IMR-90 (cell line): ENCODE measurements at regions not wholly inside any gene's neighbourhood (a gene's known extent, or its start where the extent isn't known, plus 50 kb on each side); places are given as distances from the start of the nearest gene placed in this dataset.

Source experiments
- ATAC-seq: fragments of 200-7000 bp; cut with Tn5 transposase; 2 replicates; pipeline ENCODE4 v1.9.1; 2020; ENCODE audit warnings: low read depth, mild to moderate bottlenecking, moderate library complexity
- BruUV-seq: library from RNA; stranded (reverse); fragments of 400-500 nt; replicated peaks from 2 replicates; lab custom pipeline; 2021; lab: Mats Ljungman, UMichigan
- CTCF ChIA-PET: fragments of 300-600 bp; formaldehyde crosslinking; extraction: SDS; loops from one replicate; lab custom pipeline; 2021; ENCODE audit warnings: antibody characterized with exemption; lab: Yijun Ruan, JAX
- POLR2A ChIA-PET: fragments of 300-600 bp; sonication (Branson Sonifier 250); formaldehyde crosslinking; loops from one replicate; lab custom pipeline; 2022; ENCODE audit warnings: antibody characterized with exemption; ENCODE audit not compliant: unreplicated experiment; lab: Charles Lee
- DNase-seq: peaks from one replicate; pipeline ENCODE4 v3.0.0; 2013
- H2AFZ ChIP-seq: replicated peaks from 2 replicates; pipeline ENCODE3; 2013; ENCODE audit warnings: low read length, mild to moderate bottlenecking; ENCODE audit not compliant: poor library complexity
- H2AK5ac ChIP-seq: 2 replicates; pipeline ENCODE4 v1.6.1; 2013; ENCODE audit warnings: low read depth, low read length, inconsistent platforms
- H2AK9ac ChIP-seq: replicated peaks from 2 replicates; pipeline ENCODE3; 2013; ENCODE audit warnings: mild to moderate bottlenecking, low read depth, low read length, moderate library complexity; ENCODE audit not compliant: poor library complexity
- H2BK120ac ChIP-seq: 2 replicates; pipeline ENCODE4 v1.6.1; 2013; ENCODE audit warnings: low read depth, low read length, inconsistent platforms
- H2BK15ac ChIP-seq: 3 replicates; pipeline ENCODE4 v1.6.1; 2013; ENCODE audit warnings: low read depth, low read length, inconsistent platforms
- H2BK20ac ChIP-seq: 2 replicates; pipeline ENCODE4 v1.6.1; 2013; ENCODE audit warnings: low read depth, mild to moderate bottlenecking, inconsistent platforms, low read length, moderate library complexity
- H2BK5ac ChIP-seq: 2 replicates; pipeline ENCODE4 v1.6.1; 2013; ENCODE audit warnings: mild to moderate bottlenecking, low read depth, low read length, inconsistent platforms; ENCODE audit not compliant: poor library complexity, severe bottlenecking
- H3K14ac ChIP-seq: replicated peaks from 2 replicates; pipeline ENCODE4 v1.6.1; 2013; ENCODE audit warnings: low read depth, low read length, inconsistent platforms
- H3K18ac ChIP-seq: 2 replicates; pipeline ENCODE4 v1.6.1; 2013; ENCODE audit warnings: low read depth, low read length, control low read depth
- H3K23ac ChIP-seq: 2 replicates; pipeline ENCODE4 v1.6.1; 2013; ENCODE audit warnings: low read depth, low read length, inconsistent platforms
- H3K27ac ChIP-seq: 2 replicates; pipeline ENCODE4 v1.5.1; 2013; ENCODE audit warnings: mild to moderate bottlenecking, control low read depth, low read length; ENCODE audit not compliant: insufficient read depth
- H3K27me3 ChIP-seq: 2 replicates; pipeline ENCODE4 v1.6.1; 2013; ENCODE audit warnings: low read length; ENCODE audit not compliant: control insufficient read depth, insufficient read depth
- H3K36me3 ChIP-seq: 2 replicates; pipeline ENCODE4 v1.6.1; 2013; ENCODE audit warnings: low read length, mixed read lengths; ENCODE audit not compliant: control insufficient read depth, insufficient read depth
- H3K4ac ChIP-seq: 2 replicates; pipeline ENCODE4 v1.6.1; 2013; ENCODE audit warnings: low read depth, low read length, inconsistent platforms
- H3K4me1 ChIP-seq: 2 replicates; pipeline ENCODE4 v1.6.1; 2013; ENCODE audit warnings: low read length, mixed read lengths; ENCODE audit not compliant: control insufficient read depth, insufficient read depth
- H3K4me2 ChIP-seq: 2 replicates; pipeline ENCODE4 v1.6.1; 2013; ENCODE audit warnings: low read depth, mild to moderate bottlenecking, control low read depth, low read length, moderate library complexity
- H3K4me3 ChIP-seq: 2 replicates; pipeline ENCODE4 v1.5.1; 2013; ENCODE audit warnings: low read depth, mild to moderate bottlenecking, control low read depth, low read length, moderate library complexity; ENCODE audit not compliant: insufficient read depth
- H3K56ac ChIP-seq: 2 replicates; pipeline ENCODE4 v1.6.1; 2013; ENCODE audit warnings: low read length, inconsistent platforms; ENCODE audit not compliant: insufficient read depth; ENCODE audit errors: extremely low read depth
- H3K79me1 ChIP-seq, 2 experiments: 2 replicates each; pipeline ENCODE4 v1.6.1; 2013; ENCODE audit warnings: low read length in 2 of 2, inconsistent platforms in 1 of 2, low read depth in 1 of 2
- H3K9ac ChIP-seq: 2 replicates; pipeline ENCODE4 v1.6.1; 2013; ENCODE audit warnings: low read depth, low read length, control low read depth
- H3K9me1 ChIP-seq: 2 replicates; pipeline ENCODE4 v1.6.1; 2013; ENCODE audit warnings: low read length, inconsistent platforms; ENCODE audit not compliant: insufficient read depth
- H3K9me3 ChIP-seq: 2 replicates; pipeline ENCODE4 v1.6.1; 2013; ENCODE audit warnings: low read length; ENCODE audit not compliant: control insufficient read depth, insufficient read depth
- H4K20me1 ChIP-seq: 2 replicates; pipeline ENCODE4 v1.6.1; 2013; ENCODE audit warnings: low read length, inconsistent platforms; ENCODE audit not compliant: insufficient read depth
- H4K5ac ChIP-seq: 2 replicates; pipeline ENCODE4 v1.6.1; 2013; ENCODE audit warnings: mild to moderate bottlenecking, low read depth, low read length, control low read depth
- H4K8ac ChIP-seq, 2 experiments: 2 replicates each; pipeline ENCODE4 v1.6.1; 2013; ENCODE audit warnings: low read depth in 2 of 2, low read length in 2 of 2, control low read depth in 1 of 2, inconsistent platforms in 1 of 2
- H4K91ac ChIP-seq: 2 replicates; pipeline ENCODE4 v1.6.1; 2013; ENCODE audit warnings: low read depth, low read length, inconsistent platforms; ENCODE audit not compliant: insufficient read depth
- CEBPB ChIP-seq: IDR thresholded peaks from 2 replicates; pipeline ENCODE4 v1.6.1; 2012; ENCODE audit warnings: low read depth, low read length, improper control_type of control experiment
- CHD1 ChIP-seq: IDR thresholded peaks from 2 replicates; pipeline ENCODE4 v1.6.1; 2012; ENCODE audit warnings: low read depth, low read length, improper control_type of control experiment
- MAZ ChIP-seq: IDR thresholded peaks from 2 replicates; pipeline ENCODE4 v1.6.1; 2012; ENCODE audit warnings: low read depth, mild to moderate bottlenecking, low read length, improper control_type of control experiment, moderate library complexity, borderline replicate concordance
- MXI1 ChIP-seq: IDR thresholded peaks from 2 replicates; pipeline ENCODE4 v1.6.1; 2012; ENCODE audit warnings: low read depth, mild to moderate bottlenecking, low read length, moderate library complexity, borderline replicate concordance
- NFE2L2 ChIP-seq: fragments of 150-350 bp; IDR thresholded peaks from 2 replicates; pipeline ENCODE4 v1.6.1; 2016; ENCODE audit warnings: low read depth, mild to moderate bottlenecking, low read length
- POLR2A ChIP-seq: IDR thresholded peaks from 2 replicates; pipeline ENCODE4 v1.6.1; 2012; ENCODE audit warnings: mild to moderate bottlenecking, low read depth, low read length
- RAD21 ChIP-seq: IDR thresholded peaks from 2 replicates; pipeline ENCODE4 v1.6.1; 2012; ENCODE audit warnings: low read length, improper control_type of control experiment
- RCOR1 ChIP-seq: IDR thresholded peaks from 2 replicates; pipeline ENCODE4 v1.6.1; 2012; ENCODE audit warnings: mild to moderate bottlenecking, low read length, improper control_type of control experiment; ENCODE audit not compliant: insufficient replicate concordance
- RFX5 ChIP-seq: IDR thresholded peaks from 2 replicates; pipeline ENCODE4 v1.8.0; 2012; ENCODE audit warnings: low read depth, mild to moderate bottlenecking, low read length, moderate library complexity
- SMC3 ChIP-seq: fragments of 150-350 bp; IDR thresholded peaks from 2 replicates; pipeline ENCODE4 v1.6.1; 2016; ENCODE audit warnings: low read depth, mild to moderate bottlenecking, antibody characterized with exemption, low read length, moderate library complexity
- USF2 ChIP-seq: fragments of 150-350 bp; IDR thresholded peaks from 2 replicates; pipeline ENCODE4 v1.6.1; 2017; ENCODE audit warnings: mild to moderate bottlenecking, antibody characterized with exemption, low read length, low read depth
- WGBS, 2 experiments: methylation state at CpG; one replicate each; pipeline versions ENCODE4 v1.1.5 to v1.1.7; 2013; ENCODE audit warnings: missing lambda C conversion rate in 2 of 2; ENCODE audit not compliant: insufficient read length in 1 of 2; ENCODE audit errors: extremely low coverage in 2 of 2; 5-methylcytosine and 5-hydroxymethylcytosine counted together
- dilution Hi-C: fragments of 300-500 bp; cut with HindIII; formaldehyde crosslinking; loops from one replicate; pipeline ENCODE4 v1.14.3; 2018; ENCODE audit warnings: low sequenced_read_pairs; ENCODE audit not compliant: unreplicated experiment
- in situ Hi-C: fragments of 300-500 bp; cut with MboI; formaldehyde crosslinking; loops from 3 replicates; pipeline ENCODE4 v1.14.3; 2019; ENCODE audit warnings: low sequenced_read_pairs, inconsistent platforms, mixed read lengths
- intact Hi-C: fragments of 100-400 bp; cut with micrococcal nuclease; formaldehyde crosslinking; loops from 2 replicates; pipeline ENCODE4 v1.10.0; 2022
- TF ChIP-seq, protein P1 (sequence below): fragments of 150-350 bp; IDR thresholded peaks from 2 replicates; pipeline ENCODE4 v1.6.1; 2016; ENCODE audit warnings: low read depth, mild to moderate bottlenecking, low read length, moderate library complexity, borderline replicate concordance
- TF ChIP-seq, protein P2 (sequence below): conservative IDR thresholded peaks from 2 replicates; pipeline ENCODE4 v1.5.1; 2012; ENCODE audit warnings: mild to moderate bottlenecking, low read depth, low read length, improper control_type of control experiment

DNA sequence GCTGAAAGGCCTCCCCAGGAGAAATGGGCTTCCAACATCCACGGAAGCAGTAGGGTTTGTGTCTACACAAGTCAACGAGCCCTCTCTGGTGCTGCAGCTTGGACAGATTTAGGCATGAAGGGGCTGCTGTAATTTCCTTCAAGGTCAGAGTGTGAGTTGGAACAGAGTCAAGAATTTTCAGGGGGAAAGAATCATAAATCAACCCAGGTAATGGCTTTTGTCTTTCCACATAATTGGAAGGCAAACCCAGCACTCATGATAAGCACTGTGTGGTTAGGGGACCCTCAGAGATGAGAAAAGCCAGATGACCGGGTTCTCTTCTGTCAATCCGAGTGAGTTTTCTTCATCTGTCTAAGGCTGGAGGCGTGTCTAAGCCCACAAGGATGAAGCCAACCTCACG lies 78.6 kb upstream of the MXRA5 start:
- Histone ChIP-seq H3K36me3 (no peaks in the 10 kb centered on the region), H3K9me3 (peaks cover 2% of the 10 kb centered on the region; the same call in 1 of the 2 replicates), H2BK20ac (no peak overlapping the region), H3K56ac (no peak overlapping the region), H4K20me1 (no peaks in the 10 kb centered on the region), H4K5ac (no peak overlapping the region), H3K4ac (no peak overlapping the region), H4K8ac (no peak overlapping the region), H2BK15ac (no peak overlapping the region), H2BK5ac (no peak overlapping the region), H3K79me1 (no peaks in the 10 kb centered on the region), H3K27me3 (no peaks in the 10 kb centered on the region), H3K9ac (no peak overlapping the region), H2AK5ac (no peak overlapping the region), H4K91ac (no peak overlapping the region), H2BK120ac (no peak overlapping the region), H3K4me3 (no peak overlapping the region), H3K4me2 (no peak overlapping the region), H3K9me1 (no peaks in the 10 kb centered on the region), H3K14ac (no peak overlapping the region), H3K27ac (no peak overlapping the region), H3K23ac (no peak overlapping the region), H2AFZ (no peak overlapping the region), H3K4me1 (no peaks in the 10 kb centered on the region), H3K18ac (no peak overlapping the region), H2AK9ac (no peak overlapping the region)
- ChIA-PET POLR2A (no interaction called here), CTCF (no interaction called here)
- ATAC-seq: no peak
- BruUV-seq: no TSS peak
- WGBS, 2 experiments: 50% methylated on average over 2 of the region's 6 CpGs; no CpG with 5 or more reads in 1 of the 2 experiments
- in situ Hi-C loops (no loop called here), dilution Hi-C loops (no loop called here), intact Hi-C loops (no loop called here)
- DNase-seq: no peak
- TF ChIP-seq CEBPB (no peak), RCOR1 (no peak), MXI1 (no peak), RFX5 (no peak), POLR2A (no peak), MAZ (no peak), USF2 (no peak), RAD21 (no peak), CHD1 (no peak), SMC3 (no peak), NFE2L2 (no peak)
- TF ChIP-seq, protein P1, sequence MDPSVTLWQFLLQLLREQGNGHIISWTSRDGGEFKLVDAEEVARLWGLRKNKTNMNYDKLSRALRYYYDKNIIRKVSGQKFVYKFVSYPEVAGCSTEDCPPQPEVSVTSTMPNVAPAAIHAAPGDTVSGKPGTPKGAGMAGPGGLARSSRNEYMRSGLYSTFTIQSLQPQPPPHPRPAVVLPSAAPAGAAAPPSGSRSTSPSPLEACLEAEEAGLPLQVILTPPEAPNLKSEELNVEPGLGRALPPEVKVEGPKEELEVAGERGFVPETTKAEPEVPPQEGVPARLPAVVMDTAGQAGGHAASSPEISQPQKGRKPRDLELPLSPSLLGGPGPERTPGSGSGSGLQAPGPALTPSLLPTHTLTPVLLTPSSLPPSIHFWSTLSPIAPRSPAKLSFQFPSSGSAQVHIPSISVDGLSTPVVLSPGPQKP: no peak
- TF ChIP-seq, protein P2, sequence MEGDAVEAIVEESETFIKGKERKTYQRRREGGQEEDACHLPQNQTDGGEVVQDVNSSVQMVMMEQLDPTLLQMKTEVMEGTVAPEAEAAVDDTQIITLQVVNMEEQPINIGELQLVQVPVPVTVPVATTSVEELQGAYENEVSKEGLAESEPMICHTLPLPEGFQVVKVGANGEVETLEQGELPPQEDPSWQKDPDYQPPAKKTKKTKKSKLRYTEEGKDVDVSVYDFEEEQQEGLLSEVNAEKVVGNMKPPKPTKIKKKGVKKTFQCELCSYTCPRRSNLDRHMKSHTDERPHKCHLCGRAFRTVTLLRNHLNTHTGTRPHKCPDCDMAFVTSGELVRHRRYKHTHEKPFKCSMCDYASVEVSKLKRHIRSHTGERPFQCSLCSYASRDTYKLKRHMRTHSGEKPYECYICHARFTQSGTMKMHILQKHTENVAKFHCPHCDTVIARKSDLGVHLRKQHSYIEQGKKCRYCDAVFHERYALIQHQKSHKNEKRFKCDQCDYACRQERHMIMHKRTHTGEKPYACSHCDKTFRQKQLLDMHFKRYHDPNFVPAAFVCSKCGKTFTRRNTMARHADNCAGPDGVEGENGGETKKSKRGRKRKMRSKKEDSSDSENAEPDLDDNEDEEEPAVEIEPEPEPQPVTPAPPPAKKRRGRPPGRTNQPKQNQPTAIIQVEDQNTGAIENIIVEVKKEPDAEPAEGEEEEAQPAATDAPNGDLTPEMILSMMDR: no peak
